OCI-LY3 (cell line): ENCODE measurements at regions not wholly inside any gene's neighbourhood (a gene's known extent, or its start where the extent isn't known, plus 50 kb on each side); places are given as distances from the start of the nearest gene placed in this dataset.

Experiments used
- H2AFZ ChIP-seq: fragments of 200-600, 300-600 bp; shearing (Covaris generic); 2 replicates; pipeline ENCODE4 v1.6.0; 2014; ENCODE audit warnings: antibody characterized with exemption, low read depth, low read length
- H3K27ac ChIP-seq: fragments of 200-600, 300-600 bp; sonication (generic); 2 replicates; pipeline ENCODE4 v1.5.1; 2014; ENCODE audit warnings: mild to moderate bottlenecking, low read length, moderate library complexity, mixed read lengths
- H3K27me3 ChIP-seq: fragments of 200-600, 300-600 bp; sonication (generic); 2 replicates; pipeline ENCODE4 v1.6.1; 2014; ENCODE audit warnings: low read depth, low read length, mixed read lengths
- H3K36me3 ChIP-seq: fragments of 200-600, 300-600 bp; sonication (generic); replicated peaks from 2 replicates; pipeline ENCODE3; 2014; ENCODE audit warnings: low read depth, low read length, mixed read lengths
- H3K4me1 ChIP-seq: fragments of 300-600, 200-600 bp; sonication (generic); 2 replicates; pipeline ENCODE4 v1.6.1; 2014; ENCODE audit warnings: low read length, mixed read lengths
- H3K4me2 ChIP-seq: fragments of 200-600, 300-600 bp; sonication (generic); 2 replicates; pipeline ENCODE4 v1.6.1; 2014; ENCODE audit warnings: low read length, mixed read lengths
- H3K4me3 ChIP-seq: fragments of 300-600, 200-600 bp; sonication (generic); 2 replicates; pipeline ENCODE4 v1.5.1; 2014; ENCODE audit warnings: antibody characterized with exemption, mild to moderate bottlenecking, low read length, moderate library complexity
- H3K79me2 ChIP-seq: fragments of 300-600, 200-600 bp; shearing (Covaris generic); 2 replicates; pipeline ENCODE4 v1.6.1; 2014; ENCODE audit warnings: mild to moderate bottlenecking, low read length, mixed read lengths
- H3K9ac ChIP-seq: fragments of 300-600, 200-600 bp; shearing (Covaris generic); 2 replicates; pipeline ENCODE4 v1.6.0; 2014; ENCODE audit warnings: mild to moderate bottlenecking, low read length, moderate library complexity
- H3K9me3 ChIP-seq: fragments of 200-600, 300-600 bp; shearing (Covaris generic); 2 replicates; pipeline ENCODE4 v1.6.1; 2014; ENCODE audit warnings: low read length, mixed read lengths; ENCODE audit not compliant: insufficient read depth
- H4K20me1 ChIP-seq: fragments of 200-600, 300-600 bp; sonication (generic); 2 replicates; pipeline ENCODE4 v1.6.1; 2016; ENCODE audit warnings: low read length, mixed read lengths; ENCODE audit not compliant: insufficient read depth
- CTCF ChIP-seq: fragments of 200-600, 300-600 bp; sonication (generic); IDR thresholded peaks from 2 replicates; pipeline ENCODE4 v1.5.1; 2014; ENCODE audit warnings: antibody characterized with exemption, low read length, low read depth
- EZH2phosphoT487 ChIP-seq: fragments of 200-600 bp; shearing (Covaris generic); IDR thresholded peaks from 2 replicates; pipeline ENCODE4 v1.6.1; 2018; ENCODE audit warnings: antibody characterized with exemption, mixed run types, low read depth

GRCh38 chr5:165497707-165498106 lies 1992.3 kb downstream of the MAT2B start:
- H4K20me1 ChIP-seq = no peaks in the 10 kb centered on the region
- H3K4me2 ChIP-seq = 0 out of 2 replicates have a peak overlapping the region, but pooled peaks have one; percentile 1
- no peaks in the 10 kb centered on the region for H3K36me3 ChIP-seq
- no peak overlapping the region for H3K9ac ChIP-seq
- H3K4me1 ChIP-seq = no peaks in the 10 kb centered on the region
- TF ChIP-seq EZH2phosphoT487 (no peak), CTCF (peak; percentile 45)
- no peak overlapping the region for H3K27ac ChIP-seq
- H3K79me2 ChIP-seq = no peaks in the 10 kb centered on the region
- no peaks in the 10 kb centered on the region for H3K9me3 ChIP-seq
- 0 out of 2 replicates have a peak overlapping the region, but pooled peaks have one; percentile 1 for H2AFZ ChIP-seq
- no peak overlapping the region for H3K4me3 ChIP-seq
- no peaks in the 10 kb centered on the region for H3K27me3 ChIP-seq

GRCh38 chr5:165502893-165503691 lies 1997.7 kb downstream of the MAT2B start:
- peaks cover 2% of the 10 kb centered on the region; the same call in 1 of the 2 replicates for H3K9me3 ChIP-seq
- TF ChIP-seq EZH2phosphoT487 (no peak), CTCF (no peak)
- H3K4me2 ChIP-seq = peak overlapping the region; percentile 62
- H3K27me3 ChIP-seq = no peaks in the 10 kb centered on the region
- no peaks in the 10 kb centered on the region for H3K4me1 ChIP-seq
- H3K36me3 ChIP-seq = no peaks in the 10 kb centered on the region
- H3K4me3 ChIP-seq = peak overlapping the region; percentile 70
- H3K79me2 ChIP-seq = no peaks in the 10 kb centered on the region
- peak overlapping the region; percentile 90 for H2AFZ ChIP-seq
- H4K20me1 ChIP-seq = no peaks in the 10 kb centered on the region
- no peak overlapping the region for H3K27ac ChIP-seq
- peak overlapping the region; percentile 4; the same call in 1 of the 2 replicates for H3K9ac ChIP-seq

- Histone ChIP-seq H3K27me3 (no peaks in the 10 kb centered on the region), H4K20me1 (no peaks in the 10 kb centered on the region), H2AFZ (no peak overlapping the region), H3K27ac (no peak overlapping the region), H3K9ac (no peak overlapping the region), H3K4me1 (no peaks in the 10 kb centered on the region), H3K9me3 (peaks cover 5% of the 10 kb centered on the region; the same call in 1 of the 2 replicates), H3K79me2 (no peaks in the 10 kb centered on the region), H3K36me3 (no peaks in the 10 kb centered on the region), H3K4me2 (no peak overlapping the region), H3K4me3 (no peak overlapping the region)
- TF ChIP-seq CTCF = no peak
- no peak for TF ChIP-seq EZH2phosphoT487
Measured at GRCh38 chr5:165504674-165505073, 1999.3 kb downstream of the MAT2B start.

- Histone ChIP-seq H3K27me3 (no peaks in the 10 kb centered on the region), H3K27ac (no peak overlapping the region), H3K4me2 (no peak overlapping the region), H3K9ac (no peak overlapping the region), H3K9me3 (peaks cover 5% of the 10 kb centered on the region; the same call in 1 of the 2 replicates), H2AFZ (no peak overlapping the region), H3K4me3 (no peak overlapping the region), H3K4me1 (no peaks in the 10 kb centered on the region), H3K79me2 (no peaks in the 10 kb centered on the region), H4K20me1 (no peaks in the 10 kb centered on the region), H3K36me3 (no peaks in the 10 kb centered on the region)
- TF ChIP-seq EZH2phosphoT487 = no peak
- TF ChIP-seq CTCF = no peak
Measured at GRCh38 chr5:165508286-165508685, 2002.9 kb downstream of the MAT2B start.
